Activated CD4-positive, alpha-beta T cell treated with anti-CD3 and anti-CD28 coated beads for 4 hours (primary cell): ENCODE measurements at regions not wholly inside any gene's neighbourhood (a gene's known extent, or its start where the extent isn't known, plus 50 kb on each side); places are given as distances from the start of the nearest gene placed in this dataset.

Source experiments
- DNase-seq, 2 donors: peaks; one replicate each; pipeline ENCODE4 v3.0.0-alpha.2; 2020

DNA sequence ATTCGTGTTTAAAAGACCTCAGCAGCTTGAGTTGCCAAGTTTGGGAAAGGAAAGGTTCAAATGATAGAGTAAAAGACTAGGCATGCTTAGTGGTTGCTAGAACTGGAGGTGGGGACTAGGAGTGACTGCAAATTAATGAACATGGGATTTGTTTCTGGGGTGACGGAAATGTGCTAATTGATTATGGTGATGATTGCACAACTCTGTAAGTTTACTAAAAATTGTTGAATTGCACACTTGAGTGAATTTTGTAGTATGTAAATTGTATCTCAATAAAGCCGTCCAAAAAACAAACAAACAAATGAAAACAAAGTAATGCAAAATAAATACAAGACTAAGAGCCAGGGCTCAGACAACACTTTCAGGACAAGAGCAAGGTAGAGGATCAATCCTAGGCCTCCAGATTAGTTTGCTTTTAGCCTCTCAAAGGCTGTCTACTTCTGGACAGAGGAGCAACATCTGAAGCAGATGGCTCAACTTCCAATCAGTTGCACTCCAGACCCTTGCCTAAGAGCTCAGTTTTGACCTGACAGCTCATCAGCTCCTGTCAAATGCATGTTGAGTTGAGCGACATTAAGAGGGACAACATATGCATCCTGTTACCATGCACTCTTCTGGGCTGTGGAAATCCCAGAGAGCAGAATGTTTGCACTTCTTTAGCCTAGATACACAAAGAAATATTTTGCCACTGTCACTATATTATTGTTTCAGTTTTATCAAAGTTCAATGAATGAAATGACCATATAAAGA is 111.2 kb upstream of the ASIC2 start:
- DNase-seq = no peak

DNA sequence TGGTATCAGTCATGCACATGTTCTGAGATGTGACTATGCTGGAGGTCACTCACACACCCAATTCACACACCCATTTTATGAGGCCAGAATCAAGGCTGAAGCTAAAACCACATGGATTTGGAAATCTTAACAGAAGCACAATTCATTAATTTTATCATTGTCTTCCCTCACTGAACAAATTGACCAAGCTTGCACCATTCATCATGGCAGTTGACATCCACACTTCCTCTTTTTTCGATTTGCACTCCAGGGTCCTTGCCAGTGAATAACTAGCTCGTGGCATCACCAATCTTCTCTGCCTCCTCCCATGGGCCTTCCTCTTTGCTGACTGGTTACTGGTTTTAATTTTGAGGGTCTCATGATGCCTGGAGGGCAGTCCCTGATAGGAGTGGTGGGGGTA is 123.0 kb upstream of the ASIC2 start:
- DNase-seq = no peak

DNA sequence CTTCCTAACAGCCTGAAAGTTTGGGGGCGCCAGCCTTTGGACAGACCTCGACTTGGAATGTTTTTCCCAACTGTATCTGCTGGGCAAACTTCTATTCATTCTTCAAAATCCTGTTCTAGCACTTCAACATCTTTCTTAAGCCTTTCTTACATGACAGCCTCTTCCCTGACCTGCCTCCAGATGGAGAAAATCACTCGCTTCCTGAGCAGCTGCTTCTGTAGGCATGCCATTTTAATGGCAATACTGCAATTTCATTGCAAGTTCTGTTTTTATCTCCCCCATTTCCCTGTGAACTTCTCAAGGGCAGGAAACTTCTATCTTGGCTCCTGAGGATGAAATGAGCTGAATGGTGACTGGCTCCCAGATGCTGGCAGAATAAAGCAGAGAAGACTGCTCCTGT is 128.8 kb upstream of the ASIC2 start:
- no peak for DNase-seq

DNA sequence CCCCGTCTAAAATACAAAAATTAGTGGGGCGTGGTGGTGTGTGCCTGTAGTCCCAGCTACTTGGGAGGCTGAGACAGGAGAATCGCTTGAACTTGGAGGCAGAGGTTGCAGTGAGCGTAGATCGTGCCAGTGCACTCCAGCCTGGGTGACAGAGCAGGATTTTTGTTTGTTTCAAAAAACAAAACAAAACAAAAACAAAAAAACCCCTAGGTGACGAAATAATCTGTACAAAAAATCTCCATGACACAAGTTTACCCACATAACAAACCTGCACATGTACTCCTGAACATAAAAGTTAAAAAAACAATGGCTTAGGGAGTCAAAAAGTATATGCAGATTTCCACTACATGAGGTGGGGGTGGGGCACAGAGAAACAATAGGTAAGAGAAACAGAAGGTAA is 140.5 kb upstream of the ASIC2 start:
- no peak for DNase-seq

DNA sequence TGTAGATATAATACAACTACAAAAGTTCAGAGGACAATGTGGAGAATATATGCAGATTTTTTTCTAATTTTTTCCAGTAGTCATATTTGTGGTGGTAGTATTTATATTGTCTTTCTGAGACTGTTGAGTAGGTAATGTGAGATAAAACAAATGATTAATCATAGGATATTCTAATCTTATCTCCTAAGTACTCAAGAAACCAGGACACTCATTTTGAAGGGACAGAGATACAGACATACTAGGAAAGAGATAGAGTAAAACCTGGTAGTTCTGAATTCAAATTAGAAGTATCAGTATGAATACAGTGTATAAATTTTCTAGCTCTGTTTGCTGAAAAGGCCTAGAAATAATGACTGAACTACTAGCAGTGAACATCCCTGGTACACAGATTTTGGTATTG is 141.7 kb upstream of the ASIC2 start:
- DNase-seq = no peak

DNA sequence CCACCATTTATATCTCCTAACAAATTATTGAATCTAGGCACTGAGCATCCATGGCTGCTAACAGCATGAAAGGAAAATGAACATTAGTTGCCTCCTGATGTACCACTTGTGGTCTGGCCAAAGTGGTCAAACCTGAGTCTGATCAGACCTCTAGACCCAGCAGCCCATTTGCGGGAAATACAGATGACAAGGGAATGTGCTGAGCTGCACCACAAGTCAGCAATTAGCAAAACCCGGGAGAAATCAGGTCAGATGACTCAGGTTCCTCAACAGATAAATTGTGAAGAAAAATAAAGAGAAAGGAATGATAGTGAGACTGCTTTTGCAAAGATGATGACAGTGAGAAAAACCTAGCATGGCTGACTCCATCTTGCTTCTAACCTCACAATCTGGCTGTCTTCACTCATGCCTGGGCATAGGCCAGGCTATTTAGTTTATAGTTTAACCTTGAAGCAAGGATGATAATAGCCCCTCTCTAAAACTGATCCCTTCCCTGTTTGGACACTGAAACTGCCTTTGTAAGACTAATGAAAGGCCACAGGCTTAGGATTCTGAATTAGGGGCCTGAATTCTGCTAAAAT is 142.7 kb upstream of the ASIC2 start:
- DNase-seq = no peak

DNA sequence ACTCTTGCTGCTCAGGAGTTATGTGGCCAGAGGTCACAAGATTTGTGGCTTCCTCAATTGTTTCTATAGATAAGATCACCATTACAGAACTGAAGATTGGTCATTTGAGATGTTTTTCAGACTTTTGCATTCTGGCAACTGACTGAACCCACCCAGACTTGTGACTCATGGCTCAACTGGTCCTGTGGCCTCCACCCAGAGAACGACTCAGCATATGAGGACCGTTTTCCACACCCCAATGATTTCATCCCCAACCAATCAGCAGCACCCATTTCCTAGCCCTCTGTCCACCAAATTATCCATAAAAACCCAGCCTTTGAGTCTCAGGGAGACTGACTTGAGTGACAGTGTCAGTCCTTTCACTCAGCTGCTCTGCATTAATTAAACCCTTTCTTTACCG is 143.2 kb upstream of the ASIC2 start:
- DNase-seq = no peak

DNA sequence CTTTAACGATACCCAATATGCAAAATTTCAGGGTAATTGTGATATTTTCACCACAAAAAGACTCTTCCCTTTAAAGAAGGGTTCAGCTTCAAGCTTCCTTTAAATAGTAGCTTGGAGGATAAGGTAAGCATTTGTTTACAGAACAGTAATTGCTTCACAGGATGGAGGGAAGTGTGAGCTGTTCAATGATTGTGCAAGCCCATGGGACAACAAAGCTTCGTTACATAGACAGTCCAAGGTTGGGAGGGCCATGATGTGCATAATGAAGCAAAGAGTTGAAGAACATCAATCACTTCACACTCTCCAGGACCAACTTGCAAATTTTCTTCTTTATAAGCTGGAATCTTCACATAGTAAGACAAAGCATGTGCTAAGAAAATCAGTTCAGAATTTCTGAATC is 145.0 kb upstream of the ASIC2 start:
- DNase-seq = no peak

DNA sequence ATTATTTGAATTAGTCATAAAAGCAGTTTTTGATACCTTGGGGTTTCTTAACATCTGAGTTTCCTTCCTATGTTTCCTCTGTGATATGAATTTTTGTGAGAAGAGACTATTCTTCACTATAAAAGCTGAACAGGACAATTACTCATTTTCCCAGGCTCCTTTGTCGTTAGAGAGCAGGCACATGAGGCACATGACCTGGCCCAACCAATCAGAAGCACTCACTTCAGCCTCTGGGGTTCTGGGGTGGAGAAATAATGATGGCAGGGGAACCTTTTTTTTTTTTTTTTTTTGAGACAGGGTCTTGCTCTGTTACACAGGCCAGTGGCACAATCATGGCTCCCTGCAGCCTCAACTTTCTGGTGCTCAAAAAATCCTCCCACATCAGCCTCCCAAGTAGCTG is 145.5 kb upstream of the ASIC2 start:
- no peak for DNase-seq

DNA sequence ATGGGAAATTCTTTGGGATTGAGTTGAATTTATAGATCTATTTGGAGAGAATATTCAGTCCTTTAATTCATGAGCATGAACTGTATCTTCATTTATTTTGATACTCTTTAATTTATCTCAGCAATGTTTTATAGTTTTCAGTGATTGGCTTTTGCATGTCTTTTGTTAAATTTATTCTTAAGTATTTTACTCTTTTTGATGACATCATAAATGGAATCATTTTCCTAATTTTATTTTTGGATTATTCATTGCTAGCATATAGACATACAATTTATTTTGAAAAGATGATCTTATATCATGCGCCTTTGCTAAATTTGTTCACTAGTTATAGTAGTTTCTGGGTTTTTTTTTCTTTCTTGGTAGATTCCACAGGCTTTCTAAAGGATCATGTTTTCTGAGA is 149.2 kb upstream of the ASIC2 start:
- DNase-seq = no peak

DNA sequence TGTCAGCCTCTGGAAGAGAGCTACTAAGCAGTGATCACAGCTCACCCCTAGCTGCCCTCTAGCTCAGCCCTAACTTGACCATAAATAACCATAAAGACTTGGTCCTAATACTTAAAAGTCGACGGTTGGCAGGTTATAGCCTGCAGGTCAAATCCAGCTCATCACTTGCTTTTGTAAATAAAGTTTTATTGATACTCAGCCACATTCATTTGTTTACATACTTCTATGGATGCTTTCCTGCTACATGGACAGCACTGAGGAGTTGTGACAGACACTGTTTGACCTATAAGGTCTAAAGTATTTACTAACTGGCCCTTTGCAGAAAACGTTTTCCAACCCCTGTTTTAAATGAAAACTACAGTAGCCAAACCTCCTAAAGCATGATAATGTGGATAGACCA is 151.6 kb upstream of the ASIC2 start:
- no peak for DNase-seq

DNA sequence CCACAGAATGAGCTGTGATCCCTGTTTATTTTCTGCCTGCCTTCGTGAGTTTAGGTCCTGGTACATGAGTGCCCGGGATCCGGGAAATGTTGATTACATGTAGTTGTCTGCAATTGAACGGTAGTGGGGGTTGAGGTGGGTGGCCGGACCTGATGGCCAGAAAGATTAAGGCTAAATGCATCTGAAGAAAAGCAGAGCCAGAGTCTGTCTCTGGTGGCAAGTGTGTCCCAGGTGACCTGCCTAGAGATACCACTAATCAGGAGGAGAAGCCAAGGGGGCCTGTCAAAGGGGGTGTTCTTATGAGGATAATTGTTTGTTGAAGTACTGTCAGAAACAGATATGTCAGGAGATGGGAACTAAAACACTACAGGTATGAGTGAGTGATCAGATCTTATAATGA is 154.0 kb upstream of the ASIC2 start:
- no peak for DNase-seq

DNA sequence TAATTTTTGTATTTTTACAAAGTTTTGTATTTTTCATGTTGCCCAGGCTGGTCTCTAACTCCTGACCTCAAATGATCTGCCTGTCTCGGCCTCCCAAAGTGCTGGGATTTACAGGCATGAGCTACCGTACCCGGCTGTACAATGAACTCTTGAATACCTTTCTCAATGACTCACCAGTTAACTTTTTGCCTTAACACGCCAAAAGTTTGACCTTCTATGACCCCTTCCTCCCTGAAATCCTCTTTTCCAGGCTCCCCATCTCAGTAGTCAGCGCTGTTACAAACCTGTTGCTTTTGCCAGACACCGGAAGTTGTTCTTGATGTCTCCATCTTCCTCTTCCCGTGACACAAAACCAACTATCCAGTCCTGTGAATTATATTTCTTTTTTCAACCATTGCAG is 158.1 kb upstream of the ASIC2 start:
- DNase-seq = no peak

DNA sequence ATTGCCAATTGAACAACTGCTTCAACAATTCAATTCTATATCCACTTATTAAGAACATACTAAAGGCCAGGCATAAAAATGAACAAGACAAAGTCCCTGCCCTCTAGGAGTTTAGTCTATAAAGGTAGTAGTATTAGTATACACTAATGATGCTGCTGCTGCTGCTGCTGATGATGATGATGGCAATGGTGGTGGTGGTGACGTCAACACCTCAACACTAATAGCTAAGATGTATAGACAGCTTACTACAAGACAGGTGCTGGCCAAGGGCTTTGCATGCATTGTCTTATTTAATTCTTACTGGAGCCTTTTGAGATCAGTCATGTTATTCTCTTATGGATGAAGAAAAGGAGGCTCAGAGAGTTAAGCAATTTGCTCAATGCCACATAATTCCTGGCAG is 164.4 kb upstream of the ASIC2 start:
- no peak for DNase-seq

DNA sequence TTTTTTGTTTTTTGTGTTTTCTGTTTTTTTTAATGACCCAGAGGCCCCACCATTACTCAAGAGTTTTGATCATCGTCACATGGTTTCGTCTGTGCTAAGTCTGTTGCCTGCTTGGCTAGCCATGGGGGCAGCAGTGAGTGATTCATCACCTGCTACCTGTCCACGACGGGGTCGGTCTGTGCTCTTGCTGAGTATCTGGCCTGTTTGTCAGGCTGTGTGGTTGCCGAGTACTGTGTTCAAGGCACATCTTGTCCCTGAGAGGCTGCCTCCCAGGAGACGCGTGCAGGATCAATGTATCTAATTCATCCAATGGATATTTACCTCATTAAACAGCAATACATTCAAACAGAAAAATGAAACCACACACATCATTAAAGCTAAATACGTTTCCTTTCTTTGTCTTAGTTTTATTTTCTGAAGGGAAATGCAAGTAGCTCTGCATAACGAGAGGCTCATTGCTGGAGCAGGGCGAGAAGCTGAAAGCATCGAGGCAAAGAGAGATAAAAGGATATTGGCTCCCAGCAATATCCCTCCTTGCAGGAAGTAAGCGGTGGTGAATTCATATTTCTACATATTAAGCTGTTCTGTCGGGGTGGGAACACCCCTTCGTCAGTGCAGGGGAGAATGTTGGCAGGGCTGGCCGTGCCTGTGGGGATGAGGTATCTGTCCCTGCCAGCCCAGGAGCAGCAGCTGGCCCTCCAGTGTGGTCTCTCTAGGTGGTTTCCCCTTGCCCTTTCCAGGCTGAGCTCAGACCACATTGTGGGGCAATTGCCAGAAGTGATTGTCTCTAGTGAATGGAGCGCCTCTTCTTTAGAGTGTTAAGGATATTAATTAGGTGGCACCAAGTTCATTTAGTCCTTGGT is 166.2 kb upstream of the ASIC2 start:
- DNase-seq = no peak

DNA sequence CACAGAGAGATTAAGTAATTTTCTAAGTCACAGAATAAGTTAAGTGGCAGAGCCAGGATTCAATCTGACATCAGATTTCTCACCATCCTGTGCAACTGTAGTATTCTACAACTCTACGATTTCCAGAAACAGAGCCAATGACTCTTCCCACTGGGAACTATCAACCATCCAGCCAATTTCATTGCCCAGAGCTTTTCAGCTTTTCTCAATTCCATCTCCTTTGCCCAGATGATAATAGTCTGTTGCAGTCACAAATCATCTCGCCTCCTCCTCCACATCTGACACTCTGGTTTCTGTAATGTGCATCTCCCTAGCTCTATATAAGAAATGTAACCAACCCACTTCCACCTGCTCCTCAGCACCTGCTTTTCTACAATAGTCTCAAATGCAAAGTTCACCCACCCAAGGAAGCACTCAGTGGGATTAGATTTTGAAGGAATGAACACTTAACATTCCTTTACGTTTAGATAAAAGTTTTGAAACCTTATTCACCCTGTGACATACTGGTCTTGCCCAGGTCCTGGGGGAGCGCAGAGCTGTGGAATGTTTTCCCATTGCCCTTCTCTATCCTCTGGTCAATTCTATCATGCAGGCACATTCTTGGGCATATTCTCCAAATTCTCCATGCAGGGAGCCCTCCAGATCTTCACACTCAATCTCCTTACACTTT is 167.8 kb upstream of the ASIC2 start:
- no peak for DNase-seq

DNA sequence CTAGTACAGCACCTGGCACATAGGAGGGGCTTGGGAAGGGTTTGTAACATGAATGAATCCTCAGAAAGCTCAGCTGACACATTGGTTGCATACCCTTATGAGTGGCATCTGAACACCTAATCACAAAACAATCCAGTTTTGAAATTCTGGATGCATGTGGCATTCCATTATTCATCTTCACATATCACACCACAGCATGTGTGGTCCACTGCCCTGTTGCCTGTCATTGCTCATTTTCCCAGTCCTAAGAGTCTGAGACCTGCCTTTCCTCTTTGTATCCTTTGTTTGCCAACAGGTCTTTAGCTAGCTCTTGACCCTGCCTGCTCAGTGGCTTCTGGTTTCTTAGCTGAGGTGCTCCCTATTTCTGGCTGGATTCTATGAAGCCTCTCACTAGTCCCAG is 170.8 kb upstream of the ASIC2 start:
- no peak for DNase-seq

DNA sequence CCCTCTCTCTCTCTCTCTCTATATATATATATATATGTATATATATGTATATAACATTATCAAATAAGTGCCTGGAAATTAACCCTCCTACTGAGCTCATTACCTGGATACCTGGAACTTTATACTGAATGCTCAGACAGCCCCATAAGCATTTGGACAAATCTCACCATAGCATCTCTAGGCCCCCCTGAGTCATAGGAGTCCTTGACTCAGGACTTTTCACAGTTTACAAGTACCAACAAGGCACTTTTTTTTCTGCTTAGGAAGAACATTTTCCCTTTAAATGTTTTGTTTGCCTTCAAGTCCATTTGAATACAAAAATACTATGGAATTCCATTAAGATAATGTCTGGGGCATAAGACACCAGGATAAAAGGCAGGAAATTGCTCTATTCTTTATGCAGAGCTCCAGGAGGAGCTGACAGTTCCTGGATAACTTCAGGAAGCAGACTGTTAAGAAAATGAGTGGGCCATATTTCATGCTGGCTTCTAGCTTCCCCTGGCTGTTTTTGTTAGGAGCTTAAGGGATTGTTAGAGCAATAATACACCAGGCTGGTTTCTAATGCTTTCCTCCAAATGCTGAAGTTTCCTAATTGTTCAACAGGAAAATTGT is 171.7 kb upstream of the ASIC2 start:
- no peak for DNase-seq

DNA sequence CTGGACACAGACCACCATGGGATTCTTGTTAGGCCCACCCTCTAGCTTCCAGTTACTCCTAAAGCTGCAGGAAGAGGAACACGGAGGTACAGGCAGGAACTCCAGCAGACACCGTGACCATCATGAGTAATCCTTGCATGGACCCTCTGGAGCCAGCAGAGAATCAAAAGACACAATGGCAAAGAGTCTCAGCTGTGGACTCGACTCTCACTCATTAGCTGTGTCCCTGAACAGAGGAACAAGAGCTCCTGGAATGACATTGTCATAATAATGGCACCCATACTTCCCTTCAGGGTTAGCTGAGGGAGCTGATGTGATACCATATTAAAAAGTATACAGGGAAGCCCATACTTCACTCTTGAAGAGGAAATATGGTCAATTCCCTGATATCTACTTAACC is 176.3 kb upstream of the ASIC2 start:
- DNase-seq = no peak

DNA sequence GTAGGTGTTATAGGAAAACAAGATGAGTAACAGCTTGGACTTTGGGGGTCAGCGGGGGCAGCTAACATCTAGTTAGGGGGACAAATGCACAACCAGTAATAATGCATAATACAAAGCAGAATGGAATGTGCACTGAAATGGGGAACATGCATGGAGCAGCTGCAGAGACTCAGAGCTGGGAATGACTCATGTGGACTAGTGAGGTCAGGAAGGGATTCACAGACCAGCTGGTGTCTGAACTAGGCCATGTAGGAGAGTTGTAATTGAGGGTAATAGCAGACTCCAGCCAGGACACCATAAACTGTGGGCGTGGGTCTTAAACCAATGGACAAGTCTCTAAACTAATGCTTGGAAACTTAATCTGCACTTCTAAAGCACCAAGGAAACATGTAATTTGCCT is 176.8 kb upstream of the ASIC2 start:
- DNase-seq = no peak

DNA sequence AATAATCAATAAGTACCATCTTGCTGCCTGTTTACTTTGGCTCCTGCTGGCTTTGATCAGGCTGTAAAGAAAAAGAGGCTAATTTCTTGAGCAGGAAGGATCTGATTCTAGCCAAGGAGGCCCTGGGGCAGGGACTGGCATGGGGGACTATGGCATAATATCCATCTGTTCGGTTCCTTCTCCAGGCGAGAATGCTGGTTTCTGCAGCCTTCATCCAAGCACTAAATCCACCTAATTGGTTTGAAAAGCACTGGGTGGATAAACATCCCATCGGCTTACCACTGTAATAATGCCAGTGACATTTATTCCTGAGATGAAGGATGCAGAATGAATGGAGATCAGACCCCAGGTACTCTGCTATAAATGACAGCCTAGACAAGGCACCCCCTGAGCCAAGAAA is 180.0 kb upstream of the ASIC2 start:
- DNase-seq = no peak

DNA sequence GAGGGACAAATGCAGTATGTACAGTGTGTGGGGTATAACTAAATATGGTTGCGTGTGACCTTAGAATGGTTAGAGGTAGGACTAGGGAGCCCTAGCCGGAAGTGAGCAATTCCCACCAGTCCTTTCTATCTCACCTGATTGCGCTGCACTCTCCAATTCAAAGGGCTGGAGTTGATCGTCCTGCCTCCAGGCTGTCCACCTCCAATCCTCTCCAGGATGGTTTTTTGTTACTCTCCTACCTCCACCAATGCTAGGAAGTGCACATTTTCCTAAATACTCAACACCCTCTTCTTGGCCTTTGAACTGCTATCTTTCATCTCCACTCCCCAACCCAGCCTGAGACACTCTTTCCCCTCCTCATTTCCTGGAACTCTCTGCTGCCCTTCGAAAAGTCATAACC is 181.7 kb upstream of the ASIC2 start:
- DNase-seq = no peak

DNA sequence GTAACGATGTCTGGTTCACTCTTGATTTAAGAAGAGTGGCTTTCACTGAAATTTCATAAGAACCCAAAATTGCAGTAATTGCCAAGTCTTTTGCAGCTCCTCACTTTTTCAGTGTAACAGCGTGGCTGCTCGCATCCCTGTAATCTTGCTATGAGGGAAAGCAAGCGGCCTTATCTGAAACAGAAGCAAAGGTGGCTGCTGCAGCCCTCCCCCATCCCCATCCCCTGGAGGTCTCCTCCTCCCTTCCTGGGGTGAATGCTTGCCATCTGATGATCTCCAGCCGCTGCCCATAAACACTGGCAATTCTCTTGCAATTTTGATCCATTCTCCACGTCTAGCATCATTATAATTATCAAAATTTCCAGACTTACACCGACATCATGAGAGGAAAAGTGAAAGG is 182.5 kb upstream of the ASIC2 start:
- DNase-seq = no peak
